Transverse colon (tissue), 4 donors: ENCODE measurements at regions not wholly inside any gene's neighbourhood (a gene's known extent, or its start where the extent isn't known, plus 50 kb on each side); places are given as distances from the start of the nearest gene placed in this dataset.
"Not testable (repeated sequence)": the region's sequence is repeated elsewhere in the genome, so short reads cannot be mapped to it uniquely, and the experiment has no call there.

ENCODE experiments used
- CTCF ChIP-seq, 5 experiments: fragments of 200-600 bp in 3 of 5; fragments of 450-650 bp in 2 of 5; sonication (generic) in 3 of 5; IDR thresholded peaks; 1 replicate in 2 of 5; 2 replicates in 3 of 5; pipeline ENCODE4 v1.5.1; 2016 to 2017; ENCODE audit warnings: antibody characterized with exemption in 5 of 5, inconsistent platforms in 3 of 5, mild to moderate bottlenecking in 2 of 5, moderate library complexity in 1 of 5
- POLR2A ChIP-seq: fragments of 450-650 bp; IDR thresholded peaks from one replicate; pipeline ENCODE4 v1.6.1; 2016; ENCODE audit warnings: antibody characterized with exemption, mild to moderate bottlenecking, moderate library complexity
- POLR2AphosphoS5 ChIP-seq, 3 donors: sonication (generic); formaldehyde crosslinking; IDR thresholded peaks; one replicate each; pipeline ENCODE4 v1.6.1; 2016; ENCODE audit warnings: antibody characterized with exemption in 3 of 3

GRCh38 chr2:184421456-184421855, 176.9 kb upstream of the ZNF804A start:
- not testable (repeated sequence) for TF ChIP-seq CTCF (IDR thresholded peaks at IDR 0.05); POLR2A; POLR2AphosphoS5 (IDR thresholded peaks at IDR 0.05)
